ENCODE measurements at regions not wholly inside any gene's neighbourhood (a gene's known extent, or its start where the extent isn't known, plus 50 kb on each side); places are given as distances from the start of the nearest gene placed in this dataset.
"Not testable (repeated sequence)": the region's sequence is repeated elsewhere in the genome, so short reads cannot be mapped to it uniquely, and the experiment has no call there.

- H3K27me3 ChIP-seq, result no peaks in the 10 kb centered on the region
- no peak for ATAC-seq
- 70 to 75% methylated on average over 7 to 11 of the region's 11 CpGs for WGBS, 2 donors (ENCODE audit: low coverage in 1 of 2)
- H3K4me3 ChIP-seq, result no peak overlapping the region
- TF ChIP-seq EP300 (IDR thresholded peaks at IDR 0.05) (no peak), CTCF (IDR thresholded peaks at IDR 0.05) (no peak), POLR2AphosphoS5 (IDR thresholded peaks at IDR 0.05) (no peak), POLR2A (IDR thresholded peaks at IDR 0.05) (no peak)
- H3K27ac ChIP-seq, result no peak overlapping the region
- peaks cover 0 to 10% (median 0%) of the 10 kb centered on the region in 3 donors for H3K4me1 ChIP-seq
- H3K36me3 ChIP-seq, result no peaks in the 10 kb centered on the region
- H3K9me3 ChIP-seq, result peaks cover 0 to 6% (median 0%) of the 10 kb centered on the region in 3 donors
Measured at GRCh38 chr17:65292430-65292829, 155.3 kb downstream of the RGS9 start.

- not testable (repeated sequence) for H3K9me3 ChIP-seq, H3K27me3 ChIP-seq, H3K27ac ChIP-seq, H3K4me1 ChIP-seq, ATAC-seq, H3K36me3 ChIP-seq, H3K4me3 ChIP-seq
- WGBS, 2 donors (ENCODE audit: low coverage in 1 of 2), result 87 to 100% methylated on average over 1 to 7 of the region's 7 CpGs
Measured at GRCh38 chr17:65291301-65291700, 154.1 kb downstream of the RGS9 start.

GRCh38 chr17:65290616-65291015 is 153.4 kb downstream of the RGS9 start:
- ATAC-seq, result peak; percentile 26
- H3K27ac ChIP-seq, result no peak overlapping the region
- WGBS, 2 donors (ENCODE audit: low coverage in 1 of 2), result 87 to 100% methylated on average over 1 to 3 of the region's 8 CpGs

GRCh38 chr17:65290056-65290455 is 152.9 kb downstream of the RGS9 start:
- no peak overlapping the region for H3K27ac ChIP-seq
- ATAC-seq, result no peak
- no peaks in the 10 kb centered on the region for H3K36me3 ChIP-seq
- H3K9me3 ChIP-seq, result peaks cover 0 to 6% (median 0%) of the 10 kb centered on the region in 3 donors
- no peak overlapping the region for H3K4me3 ChIP-seq
- no peaks in the 10 kb centered on the region for H3K27me3 ChIP-seq
- peaks cover 0 to 10% (median 0%) of the 10 kb centered on the region in 3 donors for H3K4me1 ChIP-seq
- WGBS, 2 donors (ENCODE audit: low coverage in 1 of 2), result 100% methylated on average over 1 of the region's 1 CpG
- TF ChIP-seq POLR2A (IDR thresholded peaks at IDR 0.05), result no peak

More at GRCh38 chr17:65290616-65291015, 153.4 kb downstream of the RGS9 start:
- H3K4me3 ChIP-seq, result no peak overlapping the region
- H3K27me3 ChIP-seq, result no peaks in the 10 kb centered on the region
- H3K9me3 ChIP-seq, result peaks cover 0 to 6% (median 0%) of the 10 kb centered on the region in 3 donors
- H3K4me1 ChIP-seq, result peaks cover 0 to 10% (median 0%) of the 10 kb centered on the region in 3 donors
- H3K36me3 ChIP-seq, result no peaks in the 10 kb centered on the region
- no peak for TF ChIP-seq CTCF (IDR thresholded peaks at IDR 0.05)
- no peak for TF ChIP-seq POLR2AphosphoS5 (IDR thresholded peaks at IDR 0.05)
- no peak for TF ChIP-seq EP300 (IDR thresholded peaks at IDR 0.05)
- no peak for TF ChIP-seq POLR2A (IDR thresholded peaks at IDR 0.05)

GRCh38 chr17:65287040-65287439 is 149.9 kb downstream of the RGS9 start:
- H3K4me1 ChIP-seq, result no peaks in the 10 kb centered on the region
- no peak overlapping the region for H3K27ac ChIP-seq
- no peaks in the 10 kb centered on the region for H3K36me3 ChIP-seq
- no peak overlapping the region for H3K4me3 ChIP-seq
- H3K9me3 ChIP-seq, result peaks cover 0 to 17% (median 0%) of the 10 kb centered on the region in 3 donors
- ATAC-seq, result no peak
- 17% methylated on average over 2 of the region's 4 CpGs; no CpG with 5 or more reads in 1 of the 2 donors for WGBS, 2 donors (ENCODE audit: low coverage in 1 of 2)
- no peaks in the 10 kb centered on the region for H3K27me3 ChIP-seq
- no peak for TF ChIP-seq POLR2AphosphoS5 (IDR thresholded peaks at IDR 0.05)
- TF ChIP-seq EP300 (IDR thresholded peaks at IDR 0.05), result no peak
- TF ChIP-seq CTCF (IDR thresholded peaks at IDR 0.05), result no peak
- no peak for TF ChIP-seq POLR2A (IDR thresholded peaks at IDR 0.05)

GRCh38 chr17:65283704-65284103 is 146.5 kb downstream of the RGS9 start:
- Histone ChIP-seq H3K9me3 (peaks cover 0 to 17% (median 0%) of the 10 kb centered on the region in 3 donors), H3K36me3 (no peaks in the 10 kb centered on the region), H3K4me1 (peaks cover 0 to under 1% (median 0%) of the 10 kb centered on the region in 3 donors), H3K4me3 (no peak overlapping the region), H3K27me3 (no peaks in the 10 kb centered on the region), H3K27ac (no peak overlapping the region)
- TF ChIP-seq CTCF (IDR thresholded peaks at IDR 0.05) (no peak), POLR2AphosphoS5 (IDR thresholded peaks at IDR 0.05) (no peak), POLR2A (IDR thresholded peaks at IDR 0.05) (no peak), EP300 (IDR thresholded peaks at IDR 0.05) (no peak)
- 74 to 86% methylated on average over 5 of the region's 7 CpGs for WGBS, 2 donors (ENCODE audit: low coverage in 1 of 2)
- no peak for ATAC-seq
